ENCODE measurements at regions not wholly inside any gene's neighbourhood (a gene's known extent, or its start where the extent isn't known, plus 50 kb on each side); places are given as distances from the start of the nearest gene placed in this dataset.

DNA sequence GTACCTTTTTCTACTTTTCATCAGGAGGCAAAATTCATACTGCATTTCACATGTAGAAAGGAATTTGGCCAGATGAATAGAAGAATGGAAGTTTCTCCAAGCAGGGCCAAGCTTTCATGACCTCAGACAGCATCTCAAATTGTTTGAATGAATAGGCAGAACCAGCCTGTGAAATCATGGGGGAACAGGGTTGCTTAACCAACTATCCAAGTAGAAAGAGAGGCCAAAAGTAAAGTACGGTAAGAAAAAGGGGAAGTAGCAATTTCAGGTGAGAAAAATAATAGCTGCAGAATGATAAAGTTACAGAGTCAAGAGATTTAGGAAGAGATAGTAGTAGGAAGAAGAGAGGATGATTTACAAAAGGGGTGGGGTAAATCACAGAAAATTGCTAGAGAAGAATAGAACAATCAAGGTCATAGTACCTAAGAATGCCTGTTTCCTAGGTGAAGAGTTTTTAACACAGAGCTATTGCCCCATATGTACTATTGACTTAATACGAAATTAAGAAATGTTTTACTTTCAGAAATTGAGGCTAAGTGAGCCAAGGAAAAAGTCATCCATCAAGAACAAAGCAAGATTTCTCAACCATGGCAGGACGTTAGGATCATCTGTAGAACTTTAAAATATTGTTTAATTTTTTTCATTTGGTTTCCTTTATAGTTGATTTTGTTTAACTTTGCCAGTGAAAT is 177.1 kb upstream of the TET2 start:
- DNase-seq = no peak

DNA sequence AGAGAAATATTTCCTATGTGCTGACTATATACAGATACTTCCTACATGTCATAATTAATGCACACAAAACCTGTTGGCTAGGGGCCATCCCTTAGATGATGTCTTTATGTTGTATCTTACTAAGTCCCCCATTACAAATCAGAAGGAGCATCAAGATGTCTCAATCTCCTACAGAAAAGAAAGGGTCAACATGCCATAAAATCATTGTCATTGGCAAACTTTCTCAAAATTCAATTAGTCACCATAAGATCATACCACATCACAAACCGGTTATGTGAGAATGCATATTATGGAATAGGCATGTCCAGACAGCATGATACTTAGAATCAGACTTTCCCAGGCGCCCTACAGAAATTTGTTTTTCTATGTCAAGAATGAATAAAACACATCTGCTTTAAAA is 175.2 kb upstream of the TET2 start:
- no peak for DNase-seq

DNA sequence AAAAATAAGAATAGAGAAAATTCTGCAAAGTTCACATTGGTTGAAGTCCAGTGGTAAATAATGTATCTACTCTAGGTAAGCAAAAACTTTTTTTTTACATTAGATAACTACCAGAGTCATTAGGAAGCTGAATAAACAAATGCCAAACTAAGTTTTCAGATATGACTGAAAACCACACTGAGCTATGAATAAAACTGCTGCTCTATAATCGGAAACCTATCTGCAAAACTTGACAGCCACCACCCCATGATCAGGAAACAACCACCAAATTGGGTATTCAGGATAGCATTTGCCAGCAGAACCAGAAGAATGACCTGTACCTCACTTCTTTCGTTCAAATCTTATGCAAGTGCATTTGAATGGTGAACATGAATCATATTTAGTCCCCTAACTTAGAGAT is 173.0 kb upstream of the TET2 start:
- DNase-seq = no peak

DNA sequence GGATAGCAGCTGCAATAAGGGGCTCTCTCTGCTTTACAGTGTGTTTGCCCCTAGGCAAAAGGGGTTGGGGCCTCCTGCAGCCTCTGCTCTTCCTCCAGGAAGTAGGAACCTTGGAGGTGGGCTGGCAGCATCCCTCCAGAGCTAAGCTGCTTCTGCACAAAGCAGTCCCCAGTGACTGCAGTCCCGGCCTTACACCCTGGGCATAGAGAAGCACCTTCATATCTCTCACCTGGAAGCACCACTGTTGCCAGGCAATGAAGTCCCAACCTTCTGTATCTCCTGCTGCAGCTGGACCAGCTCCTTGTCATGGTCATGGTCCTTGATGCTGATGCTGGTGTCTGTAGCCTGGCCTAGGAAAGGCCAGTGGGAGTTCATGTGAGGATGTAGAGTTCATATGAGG is 171.1 kb upstream of the TET2 start:
- no peak for DNase-seq

DNA sequence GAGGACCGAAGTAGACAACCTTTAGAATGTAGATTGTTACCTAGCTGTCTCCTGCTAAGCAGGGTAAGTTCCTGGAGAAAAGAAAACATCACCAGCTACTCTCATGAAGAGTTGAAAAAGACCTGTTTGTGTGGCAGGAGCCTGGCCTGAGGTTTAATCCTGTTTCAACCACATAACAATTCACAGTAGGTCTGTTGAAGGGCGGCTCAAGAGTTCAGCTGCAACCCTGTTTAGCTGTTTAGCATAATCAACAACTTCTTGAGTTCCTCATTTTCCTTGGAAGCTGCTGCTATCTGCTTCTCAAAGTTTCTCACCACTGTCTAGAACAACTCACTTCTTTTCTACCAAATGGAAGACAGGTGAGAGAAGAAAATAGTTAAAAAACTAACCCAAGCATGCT is 170.4 kb upstream of the TET2 start:
- no peak for DNase-seq

DNA sequence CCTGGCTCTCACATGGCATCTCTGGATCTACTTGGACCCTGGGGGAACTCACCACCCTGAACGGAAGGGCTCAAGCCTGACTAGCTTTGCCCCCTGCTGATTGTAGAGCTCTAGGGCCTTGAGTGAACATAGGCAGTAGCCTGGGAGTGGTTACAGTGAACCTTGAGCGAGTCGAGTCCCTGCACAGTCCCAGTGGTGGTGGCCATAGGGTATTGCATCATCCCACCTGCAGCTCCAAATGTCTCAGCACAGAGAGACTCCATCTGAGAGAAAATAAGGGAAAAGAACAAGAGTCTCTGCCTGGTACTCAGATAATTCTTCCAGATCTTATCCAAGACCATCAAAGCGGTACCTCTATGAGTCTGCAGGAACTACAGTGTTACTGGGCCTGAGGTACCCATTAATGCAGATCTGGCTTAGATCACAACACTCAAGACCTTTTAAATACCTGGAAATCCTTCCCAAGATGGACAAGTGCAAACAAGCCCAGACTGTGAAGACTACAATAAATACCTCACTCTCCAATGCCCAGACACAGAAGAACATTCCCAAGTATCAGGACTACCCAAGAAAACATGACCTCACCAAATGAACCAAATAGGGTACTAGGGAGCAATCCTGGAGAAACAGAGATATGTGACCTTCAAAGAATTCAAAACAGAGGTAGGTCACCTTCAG is 167.5 kb upstream of the TET2 start:
- DNase-seq = no peak

DNA sequence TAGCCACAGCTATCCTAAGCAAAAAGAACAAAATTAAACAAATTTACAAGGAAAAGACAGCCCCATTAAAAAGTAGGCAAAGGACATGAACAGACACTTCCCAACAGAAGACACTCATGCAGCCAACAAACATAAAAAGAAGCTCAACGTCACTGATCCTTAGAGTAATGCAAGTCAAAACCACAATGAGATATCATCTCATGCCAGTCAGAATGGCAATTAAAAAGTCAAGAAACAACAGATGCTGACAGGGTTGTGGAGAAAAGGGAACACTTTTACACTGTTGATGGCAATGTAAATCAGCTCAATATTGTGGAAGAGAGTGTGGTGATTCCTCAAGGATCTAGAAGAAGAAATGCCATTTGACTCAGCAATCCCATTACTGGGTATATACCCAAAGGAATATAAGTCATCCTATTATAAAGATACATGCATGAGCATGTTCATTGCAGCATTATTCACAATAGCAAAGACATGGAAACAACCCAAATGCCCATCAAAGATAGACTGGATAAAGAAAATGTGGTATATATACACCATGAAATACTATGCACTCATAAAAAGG is 163.0 kb upstream of the TET2 start:
- no peak for DNase-seq

DNA sequence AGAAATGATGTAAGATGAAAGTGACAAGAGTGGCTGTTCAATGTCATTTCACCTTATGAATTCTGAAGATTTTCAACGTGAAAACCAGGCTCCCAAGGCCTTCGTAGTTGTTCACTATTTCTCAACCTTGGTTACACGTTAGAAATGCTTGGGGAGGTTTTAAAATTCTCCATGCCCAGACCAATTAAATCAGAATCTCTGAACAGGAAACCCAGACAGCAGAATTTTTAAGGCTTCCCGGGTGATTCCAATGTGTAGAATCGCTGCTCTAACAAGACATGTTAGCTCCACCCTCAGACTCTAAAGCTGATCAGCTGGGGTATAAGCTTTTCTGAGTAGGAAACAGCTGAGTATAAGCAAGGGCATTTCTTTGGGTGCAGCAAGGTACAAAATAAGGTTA is 160.4 kb upstream of the TET2 start:
- no peak for DNase-seq

DNA sequence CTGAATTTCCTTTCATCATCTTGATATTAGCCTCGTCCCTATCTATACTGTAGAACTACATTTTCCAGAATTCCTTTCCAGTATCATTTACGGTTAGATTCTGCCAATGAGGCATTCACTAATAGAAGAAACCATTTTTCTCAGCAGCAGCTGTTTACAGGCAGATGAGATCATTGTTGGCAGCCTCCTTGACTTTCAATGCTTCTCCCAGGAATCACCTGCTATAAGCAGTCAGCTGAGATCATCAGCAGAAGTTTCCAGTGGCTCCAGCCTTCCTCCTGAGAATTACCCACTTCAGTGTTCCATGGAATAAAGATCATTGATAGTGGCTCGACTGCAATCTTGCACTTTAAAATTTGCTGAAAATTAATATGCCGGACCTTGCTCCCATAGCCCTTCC is 157.3 kb upstream of the TET2 start:
- no peak for DNase-seq

DNA sequence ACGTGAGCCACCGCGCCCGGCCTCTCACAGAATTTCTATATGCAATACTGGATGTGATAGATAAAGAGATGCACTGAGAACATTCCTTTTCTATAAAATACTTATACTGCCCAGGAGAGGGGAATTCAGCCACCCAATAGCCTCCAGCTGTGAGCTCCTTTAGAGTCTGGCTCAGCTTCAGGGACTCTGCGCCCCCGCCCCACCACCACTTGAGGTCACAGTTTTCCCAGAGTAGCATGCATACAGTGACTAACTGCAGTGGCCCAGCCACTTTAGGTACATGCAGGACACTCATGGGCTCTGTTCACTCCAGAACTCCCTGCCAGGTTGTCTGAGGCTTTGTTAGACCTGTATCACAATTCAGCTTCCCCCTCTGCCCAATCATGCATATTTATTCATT is 144.4 kb upstream of the TET2 start:
- no peak for DNase-seq

DNA sequence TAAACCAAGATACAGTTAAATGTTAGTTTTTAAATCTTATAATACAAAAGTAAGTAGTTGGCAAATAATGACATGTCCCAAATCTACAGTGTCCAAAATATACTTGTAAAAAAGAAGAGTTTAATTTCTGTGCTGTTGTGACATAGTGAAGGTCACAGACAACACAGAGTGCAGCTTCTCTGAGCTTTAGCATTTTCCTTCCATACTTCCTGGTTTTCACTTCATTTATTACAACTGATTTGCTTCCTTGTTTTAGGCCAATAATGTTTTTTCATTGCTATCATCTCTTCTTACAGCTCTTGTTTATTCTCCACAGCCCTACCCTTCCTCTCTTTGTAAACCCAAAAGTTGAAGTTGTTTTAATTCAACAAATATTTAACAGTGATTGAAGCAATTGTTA is 132.4 kb upstream of the TET2 start:
- peak; percentile 31 for DNase-seq

DNA sequence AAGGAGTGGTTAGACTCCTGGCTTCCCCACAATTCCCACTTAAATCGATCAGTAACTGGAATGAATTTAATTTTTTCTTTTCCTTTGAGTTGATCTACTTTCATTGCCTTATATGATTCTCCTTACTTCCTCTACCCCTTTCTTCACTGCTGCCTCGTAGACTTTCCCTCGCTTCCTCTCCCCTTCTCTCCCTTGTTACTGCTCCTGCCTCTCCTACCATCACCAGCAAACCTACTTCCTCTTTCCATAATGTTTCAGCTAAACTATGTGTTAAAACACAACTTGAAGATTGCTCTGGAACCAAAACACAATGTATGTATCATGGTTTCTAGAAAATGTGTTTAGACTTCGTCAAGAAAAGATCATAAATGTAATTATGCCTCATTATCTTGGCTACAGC is 132.0 kb upstream of the TET2 start:
- DNase-seq = peak; percentile 63

DNA sequence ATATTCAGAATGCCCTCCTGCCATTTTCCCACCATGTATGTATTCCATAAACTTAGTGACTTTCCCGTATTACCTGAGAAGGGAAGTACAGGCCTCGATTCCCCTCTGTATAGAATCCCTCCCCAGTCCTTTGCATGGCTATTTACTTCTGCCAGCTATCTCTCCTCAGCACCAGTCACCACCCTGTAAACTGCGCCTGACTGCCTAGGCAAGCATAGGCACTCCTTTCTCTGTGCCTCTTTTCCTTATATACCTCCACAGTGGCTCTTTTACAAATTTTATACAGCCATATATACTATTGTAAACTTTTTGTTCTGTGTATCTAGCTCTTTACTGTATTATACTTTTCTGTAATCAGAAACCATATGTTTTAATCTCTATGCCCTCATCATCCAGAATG is 130.9 kb upstream of the TET2 start:
- DNase-seq = no peak

DNA sequence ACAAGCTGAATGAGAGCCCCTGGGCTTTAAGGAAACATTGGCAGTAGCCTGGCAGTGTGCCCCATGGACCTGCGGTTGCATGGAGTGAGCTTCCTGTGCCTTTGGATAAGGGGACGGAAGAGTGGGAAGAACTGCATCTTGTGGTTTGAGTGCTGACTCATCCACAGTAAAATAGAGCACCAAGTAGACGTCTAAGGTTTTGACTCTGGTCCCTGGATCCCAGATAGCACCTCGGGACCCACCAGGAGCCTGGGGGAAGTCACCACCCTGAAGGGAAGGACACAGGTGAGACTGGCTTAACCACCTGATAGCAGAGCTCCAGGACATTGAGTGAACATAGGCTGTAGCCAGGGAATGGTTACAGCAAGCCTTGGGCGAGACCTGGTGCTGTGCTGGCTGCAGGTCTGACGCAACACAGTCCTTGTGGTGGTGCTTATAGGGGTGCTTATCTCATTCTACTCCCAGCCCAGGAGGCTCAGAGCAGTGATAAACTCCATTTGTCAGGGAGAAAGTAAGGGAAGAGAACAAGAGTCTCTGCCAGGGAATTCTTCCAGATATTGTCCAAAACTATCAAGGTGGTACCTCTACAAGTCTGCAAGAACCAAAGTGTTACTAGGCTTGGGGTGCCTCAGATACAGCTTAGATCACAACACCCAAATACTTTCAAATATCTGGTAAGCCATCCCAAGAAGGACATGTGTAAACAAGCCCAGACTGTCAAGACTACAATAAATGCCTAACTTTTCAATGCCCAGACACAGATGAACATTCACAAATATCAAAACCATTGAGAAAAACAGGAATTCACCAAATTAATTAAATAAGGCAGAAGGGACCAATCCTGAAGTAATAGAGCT is 123.6 kb upstream of the TET2 start:
- DNase-seq = peak; percentile 30

DNA sequence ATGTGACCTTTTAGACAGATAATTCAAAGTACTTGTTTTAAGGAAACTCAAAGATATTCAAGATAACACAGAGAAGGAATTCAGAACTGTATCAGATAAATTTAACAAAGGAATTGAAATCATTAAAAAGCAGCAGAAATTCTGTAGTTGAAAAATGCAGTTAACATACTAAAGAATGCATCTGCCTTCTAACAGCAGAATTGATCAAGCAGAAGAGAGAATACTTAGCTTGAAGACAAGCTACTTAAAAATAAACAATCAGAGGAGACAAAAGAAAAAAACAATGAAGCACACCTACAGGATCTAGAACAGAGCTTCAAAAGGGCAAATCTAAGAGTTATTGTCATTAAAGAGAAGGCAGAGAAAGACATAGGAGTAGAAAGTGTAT is 123.0 kb upstream of the TET2 start:
- DNase-seq = no peak

DNA sequence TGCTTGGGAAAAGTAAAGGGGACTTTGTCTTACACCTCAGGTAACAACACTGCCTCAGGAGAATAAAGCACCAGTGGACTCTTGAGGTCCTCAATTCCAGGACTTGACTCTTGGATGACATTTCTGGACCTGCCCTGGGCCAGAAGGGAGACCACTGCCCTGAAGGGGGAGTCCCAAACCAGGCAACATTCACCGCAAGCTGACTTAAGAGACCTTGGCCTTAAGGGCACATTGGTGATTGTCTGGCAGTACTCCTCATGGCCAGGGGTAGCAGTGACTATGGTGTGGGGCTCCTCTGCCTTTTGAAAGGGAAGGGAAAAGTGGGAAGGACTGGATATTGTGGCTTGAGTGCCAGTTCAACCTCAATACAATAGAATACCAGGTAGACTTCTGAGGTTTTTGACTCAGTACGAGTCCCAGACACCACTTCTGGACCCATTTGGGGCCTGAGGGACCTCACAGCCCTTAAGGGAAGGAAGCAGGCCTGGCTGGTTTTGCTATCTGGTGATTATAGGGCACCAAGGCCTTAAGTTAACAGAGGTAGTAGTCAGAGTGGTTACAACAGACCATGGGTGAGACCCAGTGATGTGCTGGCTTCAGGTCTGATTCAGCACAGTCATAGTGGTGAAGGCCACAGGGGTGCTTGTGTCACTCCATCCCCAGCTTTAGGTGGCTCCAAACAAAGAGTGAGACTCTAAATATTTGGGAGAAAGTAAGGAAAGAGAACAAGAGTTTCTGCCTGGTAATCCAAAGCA is 121.2 kb upstream of the TET2 start:
- DNase-seq = no peak

DNA sequence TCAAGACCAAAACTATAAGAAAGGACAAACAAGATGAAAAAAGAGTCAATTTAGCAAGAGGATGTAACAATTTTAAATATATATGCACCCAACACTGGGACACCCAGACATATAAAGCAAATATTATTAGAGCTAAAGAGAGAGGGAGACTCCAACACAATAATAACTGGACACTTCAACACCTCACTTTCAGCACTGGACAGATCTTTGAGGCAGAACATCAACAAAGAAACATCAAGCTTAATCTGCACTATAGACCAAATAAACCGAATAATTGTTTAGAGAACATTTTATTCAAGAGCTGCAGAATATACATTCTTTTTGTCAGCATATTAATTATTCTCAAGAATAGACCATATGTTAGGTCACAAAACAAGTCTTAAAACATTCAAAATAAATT is 109.7 kb upstream of the TET2 start:
- DNase-seq = no peak

DNA sequence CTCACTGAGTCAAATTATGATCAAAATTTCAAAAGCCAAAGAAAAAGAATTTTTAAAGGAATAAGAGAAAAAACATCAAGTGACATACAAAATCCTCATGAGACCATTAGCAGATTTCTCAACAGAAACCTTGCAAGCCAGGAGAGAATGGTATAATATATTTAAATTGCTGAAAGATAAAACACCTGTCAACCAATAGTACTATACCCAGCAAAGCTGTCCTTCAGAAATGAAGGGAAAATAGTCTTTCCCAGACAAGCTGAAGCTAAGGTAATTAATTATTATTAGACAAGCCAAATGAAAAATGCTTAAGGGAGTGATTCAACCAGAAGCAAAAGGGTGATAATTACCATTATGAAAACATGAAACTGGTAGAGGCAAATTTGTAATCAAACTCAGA is 104.2 kb upstream of the TET2 start:
- no peak for DNase-seq

DNA sequence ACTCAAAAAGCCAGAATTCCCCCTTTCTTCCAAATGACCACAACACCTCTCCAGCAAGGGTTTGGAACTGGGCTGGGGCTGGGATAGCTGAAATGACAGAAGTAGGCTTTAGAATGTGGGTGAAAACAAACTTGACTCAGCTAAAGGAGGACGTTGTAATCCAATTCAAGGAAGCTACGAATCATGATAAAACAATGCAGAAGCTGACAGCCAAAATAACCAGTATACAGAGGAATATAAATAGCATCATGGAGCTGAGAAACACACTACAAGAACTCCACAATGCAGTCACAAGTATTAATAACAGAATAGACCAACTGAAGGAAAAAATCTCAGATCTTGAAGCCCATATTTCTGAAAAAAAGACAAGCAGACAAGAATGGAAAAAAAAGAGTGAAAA is 95.8 kb upstream of the TET2 start:
- DNase-seq = peak; percentile 28

DNA sequence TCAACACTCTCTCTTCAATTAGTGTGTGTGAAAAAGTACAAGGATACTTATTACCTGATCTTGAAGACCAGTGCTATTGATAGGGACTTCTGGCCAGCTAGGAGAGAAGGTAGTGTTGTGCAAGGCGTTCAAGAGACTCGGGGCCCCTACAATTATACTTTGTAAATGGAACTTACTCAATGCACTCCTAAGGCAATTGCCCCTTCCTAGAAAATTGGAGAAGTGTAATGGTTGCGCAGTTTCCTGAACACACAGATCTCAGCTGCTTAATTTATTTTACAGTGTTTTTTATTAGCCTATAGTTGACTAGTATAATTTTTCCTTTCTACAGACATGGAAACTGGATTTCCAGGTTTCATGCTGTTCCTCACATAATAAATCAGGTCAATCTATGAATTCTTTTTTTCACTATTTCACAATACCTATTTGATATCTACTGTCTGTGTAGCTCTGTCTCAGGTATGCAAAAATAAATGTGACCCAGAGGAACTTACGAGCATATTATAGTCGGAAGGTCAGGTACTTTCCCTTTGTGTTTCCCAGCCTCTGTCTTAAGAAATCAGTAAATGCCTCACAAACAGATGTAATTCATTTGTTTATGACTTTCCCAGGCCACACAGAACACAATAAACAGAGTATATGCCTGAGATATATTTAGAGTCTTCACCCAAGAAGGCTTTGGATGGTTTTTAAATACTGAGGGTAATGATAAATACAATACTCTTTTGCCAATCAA is 89.1 kb upstream of the TET2 start:
- peak; percentile 73 for DNase-seq

DNA sequence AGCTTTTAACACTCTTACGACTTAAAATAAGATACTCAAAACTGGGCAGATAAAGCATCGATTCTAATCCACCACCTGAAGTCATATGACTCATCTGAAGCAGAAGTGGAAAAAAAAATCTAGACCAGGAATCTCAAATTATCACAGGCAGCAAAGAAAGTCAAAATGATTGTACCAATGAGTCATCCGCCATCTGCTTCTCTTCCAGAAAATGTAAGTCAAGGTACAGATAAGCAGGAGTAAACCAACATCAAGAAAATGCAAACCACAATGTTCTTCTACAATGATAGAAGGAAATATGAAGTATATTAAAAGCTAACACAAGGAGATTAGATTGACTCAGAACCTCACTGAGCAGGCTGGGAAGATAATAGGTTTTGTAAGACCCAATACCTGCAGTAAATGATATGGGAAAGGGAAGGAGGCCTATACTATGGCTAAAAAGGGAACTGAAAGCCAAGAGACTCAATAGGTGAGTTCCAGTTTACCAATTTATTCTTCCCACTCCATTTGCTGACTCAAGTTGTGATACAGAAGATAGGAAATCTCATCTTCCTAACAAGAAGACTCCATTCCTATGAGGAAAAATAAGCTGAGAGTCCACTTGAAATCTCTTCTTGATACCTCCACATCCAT is 88.4 kb upstream of the TET2 start:
- peak; percentile 16 for DNase-seq

DNA sequence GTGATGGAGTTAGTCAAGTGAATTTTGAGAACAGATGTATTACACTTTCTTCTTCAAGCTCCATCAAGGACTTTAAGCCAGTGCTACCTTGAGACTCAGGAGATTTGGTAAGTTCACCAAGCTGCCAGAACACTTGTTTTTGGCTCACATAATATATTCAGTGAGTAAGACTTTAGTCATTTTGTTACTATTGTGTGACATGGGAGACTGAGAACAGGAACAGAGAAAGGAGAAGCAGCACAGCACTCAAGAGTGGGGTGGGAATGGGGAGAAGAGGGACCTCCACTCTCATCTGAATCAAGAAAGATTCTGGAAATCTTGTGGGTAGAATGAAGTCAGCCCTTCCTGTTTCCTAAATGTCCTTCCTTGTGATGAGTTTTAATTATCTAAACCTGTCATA is 87.3 kb upstream of the TET2 start:
- peak; percentile 90 for DNase-seq
